SU-DHL-6 (cell line): ENCODE measurements at regions not wholly inside any gene's neighbourhood (a gene's known extent, or its start where the extent isn't known, plus 50 kb on each side); places are given as distances from the start of the nearest gene placed in this dataset.

Experiments used
- EZH2phosphoT487 ChIP-seq: fragments of 200-600 bp; sonication (generic), shearing (Covaris generic); conservative IDR thresholded peaks from 2 replicates; pipeline ENCODE4 v1.6.1; 2018; ENCODE audit warnings: mild to moderate bottlenecking, antibody characterized with exemption, low read length, moderate library complexity, mixed read lengths
- TF ChIP-seq, protein P1 (sequence below): fragments of 200-600 bp; sonication (generic); IDR thresholded peaks from one replicate; pipeline ENCODE4 v1.5.1; 2017; ENCODE audit warnings: antibody characterized with exemption, mild to moderate bottlenecking, low read length, moderate library complexity; ENCODE audit not compliant: insufficient read depth, poor library complexity, severe bottlenecking

DNA sequence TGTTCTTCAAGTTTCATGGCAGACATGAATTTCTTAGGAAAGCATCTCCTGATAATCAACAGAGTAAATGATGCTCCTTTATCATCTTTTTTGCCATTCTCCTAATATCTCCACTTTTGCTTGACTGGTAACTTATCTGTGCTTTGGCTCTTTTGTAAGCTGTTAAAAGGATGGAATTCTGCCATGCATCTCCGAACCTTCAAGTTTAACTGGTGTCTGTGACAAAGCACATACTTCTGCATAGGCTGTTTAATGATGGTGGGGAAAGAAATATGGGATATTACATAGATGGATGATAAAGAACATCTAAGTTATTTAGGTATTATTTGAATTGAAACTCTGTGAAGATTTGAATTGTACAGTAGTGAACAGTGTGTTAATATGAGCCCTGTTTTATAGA is 866.9 kb upstream of the SLITRK1 start:
- TF ChIP-seq, protein P1, sequence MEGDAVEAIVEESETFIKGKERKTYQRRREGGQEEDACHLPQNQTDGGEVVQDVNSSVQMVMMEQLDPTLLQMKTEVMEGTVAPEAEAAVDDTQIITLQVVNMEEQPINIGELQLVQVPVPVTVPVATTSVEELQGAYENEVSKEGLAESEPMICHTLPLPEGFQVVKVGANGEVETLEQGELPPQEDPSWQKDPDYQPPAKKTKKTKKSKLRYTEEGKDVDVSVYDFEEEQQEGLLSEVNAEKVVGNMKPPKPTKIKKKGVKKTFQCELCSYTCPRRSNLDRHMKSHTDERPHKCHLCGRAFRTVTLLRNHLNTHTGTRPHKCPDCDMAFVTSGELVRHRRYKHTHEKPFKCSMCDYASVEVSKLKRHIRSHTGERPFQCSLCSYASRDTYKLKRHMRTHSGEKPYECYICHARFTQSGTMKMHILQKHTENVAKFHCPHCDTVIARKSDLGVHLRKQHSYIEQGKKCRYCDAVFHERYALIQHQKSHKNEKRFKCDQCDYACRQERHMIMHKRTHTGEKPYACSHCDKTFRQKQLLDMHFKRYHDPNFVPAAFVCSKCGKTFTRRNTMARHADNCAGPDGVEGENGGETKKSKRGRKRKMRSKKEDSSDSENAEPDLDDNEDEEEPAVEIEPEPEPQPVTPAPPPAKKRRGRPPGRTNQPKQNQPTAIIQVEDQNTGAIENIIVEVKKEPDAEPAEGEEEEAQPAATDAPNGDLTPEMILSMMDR, result no peak
- no peak for TF ChIP-seq EZH2phosphoT487
